MG63 (cell line): ENCODE measurements at regions not wholly inside any gene's neighbourhood (a gene's known extent, or its start where the extent isn't known, plus 50 kb on each side); places are given as distances from the start of the nearest gene placed in this dataset.
A peak's percentile ranks its signal among the peaks of the same experiment; 100 is the strongest.

Experiments used
- DNase-seq: peaks from one replicate; pipeline ENCODE4 v3.0.0-alpha.2; 2020
- H3K27me3 ChIP-seq: fragments of 250-450 bp; sonication (Bioruptor Pico); 2 replicates; pipeline ENCODE4 v1.5.1; 2020; ENCODE audit warnings: mild to moderate bottlenecking, moderate library complexity
- H3K36me3 ChIP-seq: fragments of 250-450 bp; sonication (Bioruptor Pico); 2 replicates; pipeline ENCODE4 v1.5.1; 2020; ENCODE audit warnings: mild to moderate bottlenecking, moderate library complexity
- H3K4me3 ChIP-seq: fragments of 250-450 bp; sonication (Bioruptor Pico); 2 replicates; pipeline ENCODE4 v1.5.1; 2020; ENCODE audit warnings: mild to moderate bottlenecking, moderate library complexity
- H3K9me3 ChIP-seq: fragments of 250-450 bp; sonication (Bioruptor Pico); 2 replicates; pipeline ENCODE4 v1.5.1; 2020; ENCODE audit warnings: mild to moderate bottlenecking, moderate library complexity

DNA sequence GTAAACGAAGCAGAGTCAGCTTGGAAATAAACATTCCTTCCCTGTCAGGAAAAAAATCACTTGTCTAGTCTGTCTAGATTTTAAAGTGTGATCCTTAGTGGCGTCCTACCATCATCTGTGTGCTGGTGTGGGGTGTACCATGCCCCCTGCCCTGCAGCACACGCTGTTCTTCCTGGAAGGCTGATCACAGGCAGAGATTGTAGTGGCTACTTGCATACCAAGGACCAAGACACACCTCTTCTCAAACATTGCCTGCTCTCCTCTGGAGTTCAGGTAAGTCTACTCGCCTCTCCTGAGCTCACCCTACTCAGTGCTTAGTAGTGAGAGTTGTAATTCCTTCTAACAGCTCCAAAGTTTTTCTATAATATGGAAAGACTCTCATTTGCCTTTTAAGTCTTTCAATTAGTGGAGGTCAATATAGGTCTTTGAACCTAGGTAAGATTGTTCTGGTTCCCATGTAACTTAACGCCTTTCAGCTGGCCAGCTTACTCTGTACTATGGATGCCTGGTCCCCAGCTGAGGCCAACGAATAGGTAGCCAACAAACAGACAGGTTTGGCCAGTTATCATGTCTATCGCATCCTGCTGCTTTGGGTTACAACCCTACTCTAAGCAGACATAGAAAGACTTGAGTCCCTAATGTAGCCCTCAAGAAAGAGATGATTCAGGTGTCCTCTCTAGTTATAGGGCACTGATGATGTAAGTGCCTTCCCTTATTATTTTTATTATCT is 55.4 kb downstream of the XCL1 start:
- no peak for DNase-seq
- H3K36me3 ChIP-seq = no peaks in the 10 kb centered on the region
- no peak overlapping the region for H3K4me3 ChIP-seq
- H3K9me3 ChIP-seq = no peaks in the 10 kb centered on the region
- H3K27me3 ChIP-seq = no peaks in the 10 kb centered on the region

DNA sequence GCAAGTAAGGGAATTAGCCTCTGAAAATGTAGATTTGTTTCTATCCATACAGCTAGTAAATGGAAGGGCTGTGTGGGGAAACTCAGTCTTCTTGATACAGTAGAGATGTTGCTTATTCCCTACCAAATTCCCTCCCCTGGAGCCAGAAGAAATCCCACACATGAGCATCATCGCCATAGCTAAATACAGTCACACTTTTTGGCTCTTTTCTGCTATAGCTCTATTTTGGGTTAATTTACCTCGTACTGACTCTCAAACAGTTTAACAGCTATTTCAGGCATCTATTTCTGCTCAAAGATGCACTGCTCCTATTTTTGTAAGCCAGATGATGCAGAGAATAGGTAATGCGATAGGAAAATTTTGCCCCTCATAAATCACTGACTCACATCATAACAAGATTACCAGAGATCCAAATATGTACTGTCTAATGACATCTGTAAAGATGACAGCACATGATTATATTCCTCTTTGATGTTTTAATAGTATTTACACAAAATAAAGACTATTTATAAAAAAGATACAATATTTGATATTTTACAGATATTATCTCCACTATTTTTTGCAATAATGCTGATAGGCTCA is 58.6 kb downstream of the XCL1 start:
- H3K36me3 ChIP-seq = no peaks in the 10 kb centered on the region
- H3K9me3 ChIP-seq = no peaks in the 10 kb centered on the region
- H3K4me3 ChIP-seq = no peak overlapping the region
- H3K27me3 ChIP-seq = no peaks in the 10 kb centered on the region
- no peak for DNase-seq

DNA sequence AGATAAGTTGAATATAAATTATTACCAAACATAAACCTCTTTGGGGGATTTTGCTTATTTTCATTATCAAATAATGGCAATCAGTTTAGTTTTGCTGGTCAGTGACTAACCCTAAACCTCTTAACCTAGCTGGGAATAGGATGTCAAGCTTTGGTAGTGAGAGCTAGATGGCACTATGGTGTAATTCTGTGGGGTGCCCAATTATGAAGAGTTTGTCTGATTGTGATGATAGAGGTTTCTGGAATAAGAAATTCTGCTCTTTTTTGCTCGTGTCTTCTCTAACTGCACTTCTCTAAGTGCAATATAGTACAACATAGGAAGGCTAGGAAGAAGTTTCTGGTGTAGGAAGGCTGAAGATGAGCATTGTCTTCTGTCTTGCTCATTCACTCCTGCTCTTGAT is 59.8 kb downstream of the XCL1 start:
- H3K9me3 ChIP-seq = no peaks in the 10 kb centered on the region
- no peak for DNase-seq
- H3K36me3 ChIP-seq = no peaks in the 10 kb centered on the region
- H3K4me3 ChIP-seq = no peak overlapping the region
- H3K27me3 ChIP-seq = no peaks in the 10 kb centered on the region

DNA sequence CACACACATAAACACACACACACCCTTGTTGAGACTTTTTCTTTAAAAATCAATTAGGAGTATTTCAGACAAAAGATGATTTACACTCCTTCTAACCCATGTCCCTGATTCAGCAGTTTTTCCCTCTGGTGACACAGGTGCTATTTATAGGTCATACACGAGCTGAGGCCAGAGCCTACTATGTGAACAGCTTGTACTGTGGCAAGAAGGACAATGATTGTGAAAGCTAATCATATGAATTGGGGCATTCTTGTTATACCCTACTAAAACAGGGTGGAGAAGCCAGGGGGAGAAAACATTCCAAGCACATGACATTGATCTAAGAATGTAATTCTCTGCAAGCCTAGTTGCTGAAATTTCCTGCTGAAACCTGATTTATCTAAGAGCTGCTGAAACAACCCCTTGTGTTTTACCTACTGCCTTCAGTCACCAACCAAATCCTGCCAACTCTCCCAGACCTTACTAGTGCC is 60.3 kb downstream of the XCL1 start:
- DNase-seq = no peak
- H3K4me3 ChIP-seq = no peak overlapping the region
- no peaks in the 10 kb centered on the region for H3K36me3 ChIP-seq
- H3K27me3 ChIP-seq = no peaks in the 10 kb centered on the region
- no peaks in the 10 kb centered on the region for H3K9me3 ChIP-seq

GRCh38 chr1:168637350-168637991 is 61.1 kb downstream of the XCL1 start:
- Histone ChIP-seq H3K4me3 (no peak overlapping the region), H3K9me3 (peaks cover 3% of the 10 kb centered on the region), H3K36me3 (no peaks in the 10 kb centered on the region), H3K27me3 (no peaks in the 10 kb centered on the region)
- no peak for DNase-seq

DNA sequence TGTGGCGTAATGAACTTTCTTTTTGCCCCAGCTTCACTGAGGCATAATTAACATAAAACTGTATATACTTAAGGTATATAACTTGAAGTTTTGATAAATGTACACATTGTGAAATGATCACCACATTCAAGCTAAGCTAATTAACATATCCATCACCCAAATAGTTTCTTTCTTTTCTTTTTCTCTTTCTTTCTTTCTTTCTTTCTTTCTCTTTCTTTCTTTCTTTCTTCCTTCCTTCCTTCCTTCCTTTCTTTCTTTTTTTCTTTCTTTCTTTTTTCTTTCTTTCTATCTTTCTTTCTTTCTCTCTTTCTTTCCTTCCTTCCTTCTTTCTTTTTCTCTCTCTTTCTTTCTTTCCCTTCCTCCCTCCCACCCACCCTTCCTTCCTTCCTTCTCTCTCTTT is 62.5 kb downstream of the XCL1 start:
- Histone ChIP-seq H3K4me3 (no peak overlapping the region), H3K36me3 (no peaks in the 10 kb centered on the region), H3K9me3 (peaks cover 3% of the 10 kb centered on the region), H3K27me3 (no peaks in the 10 kb centered on the region)
- no peak for DNase-seq

GRCh38 chr1:168640182-168640581 is 63.8 kb downstream of the XCL1 start:
- DNase-seq = no peak

DNA sequence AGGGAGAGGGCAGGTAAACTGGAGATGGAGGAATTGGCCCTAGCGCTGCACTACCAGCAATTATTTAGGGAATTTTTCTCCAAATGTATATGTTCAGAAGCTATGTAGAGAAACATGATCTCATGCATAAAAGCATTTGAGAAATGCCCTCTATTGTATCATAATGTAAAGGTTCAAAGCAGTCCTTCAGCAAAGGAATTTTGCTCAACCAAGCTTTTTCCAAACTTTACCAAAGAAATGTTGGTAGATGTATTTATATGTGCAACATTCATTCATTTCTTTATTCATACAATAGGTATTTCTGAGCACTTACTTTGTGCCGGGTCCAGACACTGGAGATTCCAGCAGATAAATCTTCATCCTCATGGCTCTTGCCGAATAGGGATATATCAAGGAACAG is 64.4 kb downstream of the XCL1 start:
- peaks cover 3% of the 10 kb centered on the region for H3K9me3 ChIP-seq
- H3K36me3 ChIP-seq = no peaks in the 10 kb centered on the region
- H3K4me3 ChIP-seq = no peak overlapping the region
- DNase-seq = no peak
- no peaks in the 10 kb centered on the region for H3K27me3 ChIP-seq

More at GRCh38 chr1:168640182-168640581, 63.8 kb downstream of the XCL1 start:
- Histone ChIP-seq H3K4me3 (no peak overlapping the region), H3K9me3 (peaks cover 3% of the 10 kb centered on the region), H3K36me3 (no peaks in the 10 kb centered on the region), H3K27me3 (no peaks in the 10 kb centered on the region)

- Histone ChIP-seq H3K36me3 (no peaks in the 10 kb centered on the region), H3K27me3 (no peaks in the 10 kb centered on the region), H3K4me3 (no peak overlapping the region), H3K9me3 (peaks cover 3% of the 10 kb centered on the region)
- peak; percentile 94 for DNase-seq
These were observed 66.7 kb downstream of the XCL1 start for GRCh38 chr1:168643152-168643551.
